Liver (tissue), 7 donors: ENCODE measurements at regions not wholly inside any gene's neighbourhood (a gene's known extent, or its start where the extent isn't known, plus 50 kb on each side); places are given as distances from the start of the nearest gene placed in this dataset.

Experiments used
- DNase-seq: peaks from one replicate; pipeline ENCODE4 v3.0.0-alpha.2; 2017; ENCODE audit warnings: low spot score
- H3K27ac ChIP-seq, 2 donors: one replicate each; pipeline ENCODE4 v1.7.0; 2013; ENCODE audit warnings: inconsistent platforms in 2 of 2, low read length in 2 of 2, control low read depth in 1 of 2, low read depth in 1 of 2, mild to moderate bottlenecking in 1 of 2
- H3K27me3 ChIP-seq, 4 donors: one replicate each; pipeline versions ENCODE4 v1.6.1 to v1.7.0; 2013; ENCODE audit warnings: low read length in 3 of 4, inconsistent platforms in 1 of 4, mild to moderate bottlenecking in 1 of 4, moderate library complexity in 1 of 4; ENCODE audit not compliant: control insufficient read depth in 4 of 4, insufficient read depth in 4 of 4
- H3K36me3 ChIP-seq, 4 donors: one replicate each; pipeline versions ENCODE4 v1.6.1 to v1.7.0; 2013; ENCODE audit warnings: low read length in 3 of 4, mild to moderate bottlenecking in 3 of 4, low read depth in 1 of 4, moderate library complexity in 1 of 4; ENCODE audit not compliant: control insufficient read depth in 4 of 4, insufficient read depth in 3 of 4
- H3K4me1 ChIP-seq, 4 donors: one replicate each; pipeline versions ENCODE4 v1.6.1 to v1.7.0; 2013; ENCODE audit warnings: low read length in 3 of 4, mild to moderate bottlenecking in 3 of 4, moderate library complexity in 1 of 4; ENCODE audit not compliant: control insufficient read depth in 4 of 4, insufficient read depth in 4 of 4
- H3K4me3 ChIP-seq, 3 donors: one replicate each; pipeline versions ENCODE4 v1.6.1 to v1.7.0; 2013; ENCODE audit warnings: low read length in 3 of 3, control low read depth in 1 of 3, low read depth in 1 of 3, mild to moderate bottlenecking in 1 of 3
- H3K9ac ChIP-seq, 2 donors: one replicate each; pipeline ENCODE4 v1.7.0; 2013; ENCODE audit warnings: low read length in 2 of 2, mild to moderate bottlenecking in 2 of 2, moderate library complexity in 2 of 2, control low read depth in 1 of 2, low read depth in 1 of 2
- H3K9me3 ChIP-seq, 4 donors: one replicate each; pipeline versions ENCODE4 v1.6.1 to v1.7.0; 2013; ENCODE audit warnings: low read length in 3 of 4; ENCODE audit not compliant: control insufficient read depth in 4 of 4
- EGR1 ChIP-seq, 2 donors: IDR thresholded peaks; 2 replicates each; pipeline ENCODE4 v1.6.1; 2016 to 2018; ENCODE audit warnings: antibody characterized with exemption in 2 of 2, low read depth in 2 of 2
- FOXA1 ChIP-seq: IDR thresholded peaks from 2 replicates; pipeline ENCODE4 v1.6.1; 2016; ENCODE audit warnings: antibody characterized with exemption
- FOXA2 ChIP-seq: IDR thresholded peaks from 2 replicates; pipeline ENCODE4 v1.6.1; 2016; ENCODE audit warnings: antibody characterized with exemption
- GABPA ChIP-seq, 2 donors: IDR thresholded peaks in 1 of 2; conservative IDR thresholded peaks in 1 of 2; 2 replicates each; pipeline ENCODE4 v1.6.1; 2016; ENCODE audit warnings: antibody characterized with exemption in 2 of 2, mild to moderate bottlenecking in 1 of 2, moderate library complexity in 1 of 2
- HNF4A ChIP-seq, 2 donors: conservative IDR thresholded peaks; 2 replicates each; pipeline ENCODE4 v1.6.1; 2016; ENCODE audit warnings: antibody characterized with exemption in 2 of 2, mild to moderate bottlenecking in 2 of 2
- HNF4G ChIP-seq: IDR thresholded peaks from 2 replicates; pipeline ENCODE4 v1.6.1; 2016; ENCODE audit warnings: antibody characterized with exemption
- NR2F2 ChIP-seq: IDR thresholded peaks from 2 replicates; pipeline ENCODE4 v1.6.1; 2016; ENCODE audit warnings: antibody characterized with exemption
- RAD21 ChIP-seq, 2 donors: IDR thresholded peaks; 2 replicates each; pipeline ENCODE4 v1.6.1; 2016; ENCODE audit warnings: antibody characterized with exemption in 2 of 2, mild to moderate bottlenecking in 2 of 2
- RXRA ChIP-seq, 2 donors: IDR thresholded peaks; 2 replicates each; pipeline ENCODE4 v1.6.1; 2017 to 2018; ENCODE audit warnings: antibody characterized with exemption in 2 of 2, mild to moderate bottlenecking in 1 of 2
- SP1 ChIP-seq: IDR thresholded peaks from 2 replicates; pipeline ENCODE4 v1.6.1; 2018; ENCODE audit warnings: antibody characterized with exemption, mild to moderate bottlenecking
- TAF1 ChIP-seq: conservative IDR thresholded peaks from 2 replicates; pipeline ENCODE4 v1.6.1; 2016; ENCODE audit warnings: antibody characterized with exemption, mild to moderate bottlenecking
- YY1 ChIP-seq: IDR thresholded peaks from 2 replicates; pipeline ENCODE4 v1.6.1; 2016; ENCODE audit warnings: antibody characterized with exemption, mild to moderate bottlenecking
- WGBS: extraction: QIAGEN DNeasy Blood & Tissue Kit; methylation state at CpG from one replicate; pipeline ENCODE4 v1.1.7; 2013; 5-methylcytosine and 5-hydroxymethylcytosine counted together
- TF ChIP-seq, protein P1 (sequence below): IDR thresholded peaks from 2 replicates; pipeline ENCODE4 v1.6.1; 2016; ENCODE audit warnings: antibody characterized with exemption, mild to moderate bottlenecking
- TF ChIP-seq, protein P2 (sequence below): IDR thresholded peaks from 2 replicates; pipeline ENCODE4 v1.6.1; 2016; ENCODE audit warnings: antibody characterized with exemption
- TF ChIP-seq, protein P3 (sequence below): IDR thresholded peaks from 2 replicates; pipeline ENCODE4 v1.6.1; 2016; ENCODE audit warnings: antibody characterized with exemption
- TF ChIP-seq, protein P4 (sequence below): IDR thresholded peaks from 2 replicates; pipeline ENCODE4 v1.6.1; 2016; ENCODE audit warnings: antibody characterized with exemption
- donor health status: healthy.
- donor health status: healthy.
- donor health status: healthy.
- donor health status: healthy.

DNA sequence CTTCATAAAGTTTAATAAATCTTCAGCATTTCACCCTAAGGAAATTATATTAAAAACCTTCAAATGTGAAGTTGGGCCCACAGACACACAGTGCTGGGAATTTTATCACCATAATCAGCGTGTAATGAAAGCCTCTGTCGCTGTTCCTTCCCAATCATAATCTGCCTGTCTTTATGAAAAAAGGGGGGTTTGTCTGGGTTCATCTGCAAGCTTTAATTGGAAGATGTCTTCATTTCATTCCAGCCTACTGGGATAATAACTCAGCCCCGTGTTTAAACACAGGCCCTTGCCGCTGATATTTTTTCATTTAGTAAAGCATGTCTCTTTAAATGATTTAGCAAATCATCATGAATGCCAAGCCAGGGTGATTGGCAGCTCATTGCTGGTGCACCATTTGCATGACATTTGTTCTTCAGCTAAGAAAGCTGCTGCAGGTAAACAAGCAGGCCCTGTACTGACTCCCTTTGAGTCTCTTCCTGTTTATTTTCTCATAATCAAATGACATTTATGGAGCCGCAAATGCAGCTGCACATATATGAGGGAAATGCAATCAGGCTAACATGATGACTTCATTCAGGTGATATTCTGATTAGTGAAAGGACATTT is 362.9 kb upstream of the TLE4 start:
- Histone ChIP-seq H3K9me3 (no peaks in the 10 kb centered on the region), H3K4me3 (no peak overlapping the region), H3K9ac (no peak overlapping the region), H3K36me3 (no peaks in the 10 kb centered on the region), H3K4me1 (no peaks in the 10 kb centered on the region), H3K27me3 (no peaks in the 10 kb centered on the region), H3K27ac (no peak overlapping the region)
- no peak for DNase-seq
- WGBS = 72% methylated on average over 5 of the region's 5 CpGs
- TF ChIP-seq RXRA (IDR thresholded peaks at IDR 0.05) (no peak), NR2F2 (no peak), YY1 (no peak), RAD21 (IDR thresholded peaks at IDR 0.05) (no peak), FOXA1 (no peak), EGR1 (IDR thresholded peaks at IDR 0.05; ENCODE audit: low read depth in 2 of 2) (no peak), SP1 (no peak), TAF1 (no peak), HNF4G (no peak), FOXA2 (no peak), GABPA (IDR thresholded peaks at IDR 0.05 in 1 of 2, conservative IDR thresholded peaks at IDR 0.05 in 1 of 2) (no peak), HNF4A (conservative IDR thresholded peaks at IDR 0.05) (no peak)
- TF ChIP-seq, protein P1, sequence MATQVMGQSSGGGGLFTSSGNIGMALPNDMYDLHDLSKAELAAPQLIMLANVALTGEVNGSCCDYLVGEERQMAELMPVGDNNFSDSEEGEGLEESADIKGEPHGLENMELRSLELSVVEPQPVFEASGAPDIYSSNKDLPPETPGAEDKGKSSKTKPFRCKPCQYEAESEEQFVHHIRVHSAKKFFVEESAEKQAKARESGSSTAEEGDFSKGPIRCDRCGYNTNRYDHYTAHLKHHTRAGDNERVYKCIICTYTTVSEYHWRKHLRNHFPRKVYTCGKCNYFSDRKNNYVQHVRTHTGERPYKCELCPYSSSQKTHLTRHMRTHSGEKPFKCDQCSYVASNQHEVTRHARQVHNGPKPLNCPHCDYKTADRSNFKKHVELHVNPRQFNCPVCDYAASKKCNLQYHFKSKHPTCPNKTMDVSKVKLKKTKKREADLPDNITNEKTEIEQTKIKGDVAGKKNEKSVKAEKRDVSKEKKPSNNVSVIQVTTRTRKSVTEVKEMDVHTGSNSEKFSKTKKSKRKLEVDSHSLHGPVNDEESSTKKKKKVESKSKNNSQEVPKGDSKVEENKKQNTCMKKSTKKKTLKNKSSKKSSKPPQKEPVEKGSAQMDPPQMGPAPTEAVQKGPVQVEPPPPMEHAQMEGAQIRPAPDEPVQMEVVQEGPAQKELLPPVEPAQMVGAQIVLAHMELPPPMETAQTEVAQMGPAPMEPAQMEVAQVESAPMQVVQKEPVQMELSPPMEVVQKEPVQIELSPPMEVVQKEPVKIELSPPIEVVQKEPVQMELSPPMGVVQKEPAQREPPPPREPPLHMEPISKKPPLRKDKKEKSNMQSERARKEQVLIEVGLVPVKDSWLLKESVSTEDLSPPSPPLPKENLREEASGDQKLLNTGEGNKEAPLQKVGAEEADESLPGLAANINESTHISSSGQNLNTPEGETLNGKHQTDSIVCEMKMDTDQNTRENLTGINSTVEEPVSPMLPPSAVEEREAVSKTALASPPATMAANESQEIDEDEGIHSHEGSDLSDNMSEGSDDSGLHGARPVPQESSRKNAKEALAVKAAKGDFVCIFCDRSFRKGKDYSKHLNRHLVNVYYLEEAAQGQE = no peak
- TF ChIP-seq, protein P2, sequence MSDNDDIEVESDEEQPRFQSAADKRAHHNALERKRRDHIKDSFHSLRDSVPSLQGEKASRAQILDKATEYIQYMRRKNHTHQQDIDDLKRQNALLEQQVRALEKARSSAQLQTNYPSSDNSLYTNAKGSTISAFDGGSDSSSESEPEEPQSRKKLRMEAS = no peak
- TF ChIP-seq, protein P3, sequence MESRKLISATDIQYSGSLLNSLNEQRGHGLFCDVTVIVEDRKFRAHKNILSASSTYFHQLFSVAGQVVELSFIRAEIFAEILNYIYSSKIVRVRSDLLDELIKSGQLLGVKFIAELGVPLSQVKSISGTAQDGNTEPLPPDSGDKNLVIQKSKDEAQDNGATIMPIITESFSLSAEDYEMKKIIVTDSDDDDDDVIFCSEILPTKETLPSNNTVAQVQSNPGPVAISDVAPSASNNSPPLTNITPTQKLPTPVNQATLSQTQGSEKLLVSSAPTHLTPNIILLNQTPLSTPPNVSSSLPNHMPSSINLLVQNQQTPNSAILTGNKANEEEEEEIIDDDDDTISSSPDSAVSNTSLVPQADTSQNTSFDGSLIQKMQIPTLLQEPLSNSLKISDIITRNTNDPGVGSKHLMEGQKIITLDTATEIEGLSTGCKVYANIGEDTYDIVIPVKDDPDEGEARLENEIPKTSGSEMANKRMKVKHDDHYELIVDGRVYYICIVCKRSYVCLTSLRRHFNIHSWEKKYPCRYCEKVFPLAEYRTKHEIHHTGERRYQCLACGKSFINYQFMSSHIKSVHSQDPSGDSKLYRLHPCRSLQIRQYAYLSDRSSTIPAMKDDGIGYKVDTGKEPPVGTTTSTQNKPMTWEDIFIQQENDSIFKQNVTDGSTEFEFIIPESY = no peak
- TF ChIP-seq, protein P4, sequence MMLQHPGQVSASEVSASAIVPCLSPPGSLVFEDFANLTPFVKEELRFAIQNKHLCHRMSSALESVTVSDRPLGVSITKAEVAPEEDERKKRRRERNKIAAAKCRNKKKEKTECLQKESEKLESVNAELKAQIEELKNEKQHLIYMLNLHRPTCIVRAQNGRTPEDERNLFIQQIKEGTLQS = no peak

DNA sequence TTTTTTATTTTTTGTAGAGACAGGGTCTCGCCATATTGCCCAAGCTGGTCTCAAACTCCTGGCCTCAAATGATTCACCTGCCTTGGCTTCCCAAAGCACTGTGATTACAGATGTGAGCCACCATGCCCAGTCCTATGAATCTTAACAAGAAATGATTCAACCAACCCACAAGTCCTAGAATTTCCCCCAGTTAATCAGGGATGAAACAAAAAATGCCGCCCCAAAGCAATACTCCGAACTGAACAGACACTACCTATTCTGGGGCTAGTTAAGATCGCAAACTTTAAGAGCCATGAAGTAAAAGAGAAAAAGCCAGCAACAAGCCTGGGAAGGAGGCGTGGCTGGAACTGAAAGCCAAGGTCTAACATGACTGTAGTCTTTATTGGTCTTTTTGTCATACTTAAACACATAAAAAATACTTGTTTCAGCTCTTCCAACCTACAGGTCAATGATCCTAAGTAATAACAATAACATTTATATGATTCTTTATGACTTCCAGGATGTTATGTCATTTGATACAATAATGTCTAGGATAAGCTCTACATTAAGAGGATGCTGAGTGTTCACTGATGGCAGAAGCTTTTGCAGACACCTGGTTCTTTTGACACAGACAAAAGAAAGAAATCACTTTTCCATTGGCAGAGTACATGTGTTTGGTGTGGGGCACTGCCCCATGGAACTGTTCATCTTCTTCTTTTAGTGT is 361.1 kb upstream of the TLE4 start:
- Histone ChIP-seq H3K9ac (no peak overlapping the region), H3K4me1 (no peaks in the 10 kb centered on the region), H3K36me3 (no peaks in the 10 kb centered on the region), H3K27me3 (no peaks in the 10 kb centered on the region), H3K9me3 (no peaks in the 10 kb centered on the region), H3K4me3 (no peak overlapping the region), H3K27ac (no peak overlapping the region)
- WGBS = 80% methylated on average over 5 of the region's 5 CpGs
- TF ChIP-seq, protein P2 = no peak
- TF ChIP-seq TAF1 (no peak), RXRA (IDR thresholded peaks at IDR 0.05) (no peak)
- no peak for DNase-seq
